Activated T-cell treated with anti-CD3 and anti-CD28 coated beads, Interleukin-2, amount 50 U/mL, for 72 hours (primary cell): ENCODE measurements at regions not wholly inside any gene's neighbourhood (a gene's known extent, or its start where the extent isn't known, plus 50 kb on each side); places are given as distances from the start of the nearest gene placed in this dataset.
"Not testable (repeated sequence)": the region's sequence is repeated elsewhere in the genome, so short reads cannot be mapped to it uniquely, and the experiment has no call there.

ENCODE experiments used
- ATAC-seq, 2 donors: fragments of 150-1000 bp; cut with Tn5 transposase; replicated peaks in 1 of 2; 2 replicates each; pipeline ENCODE4 v1.10.0; 2021; ENCODE audit warnings: moderate library complexity in 2 of 2, mild to moderate bottlenecking in 1 of 2
- DNase-seq, 2 donors: peaks; one replicate each; pipeline ENCODE4 v3.0.0; 2021 to 2022; ENCODE audit warnings: mixed read lengths in 1 of 2
- H3K27ac Mint-ChIP-seq: one replicate; pipeline ENCODE4 v1.8.0; 2022; ENCODE audit warnings: mild to moderate bottlenecking, moderate library complexity, mixed read lengths
- H3K27me3 Mint-ChIP-seq: one replicate; pipeline ENCODE4 v1.8.0; 2022; ENCODE audit warnings: low read depth, mixed read lengths
- H3K36me3 Mint-ChIP-seq, 2 donors: one replicate each; pipeline ENCODE4 v1.8.0; 2022; ENCODE audit warnings: mixed read lengths in 2 of 2, mild to moderate bottlenecking in 1 of 2; ENCODE audit not compliant: insufficient read depth in 2 of 2
- H3K4me1 Mint-ChIP-seq: one replicate; pipeline ENCODE4 v1.8.0; 2022; ENCODE audit warnings: low read depth, mixed read lengths
- H3K4me3 Mint-ChIP-seq, 2 donors: one replicate each; pipeline ENCODE4 v1.8.0; 2022; ENCODE audit warnings: mild to moderate bottlenecking in 2 of 2, mixed read lengths in 2 of 2, moderate library complexity in 2 of 2
- H3K9me3 Mint-ChIP-seq, 2 donors: one replicate each; pipeline ENCODE4 v1.8.0; 2022; ENCODE audit warnings: mixed read lengths in 2 of 2

DNA sequence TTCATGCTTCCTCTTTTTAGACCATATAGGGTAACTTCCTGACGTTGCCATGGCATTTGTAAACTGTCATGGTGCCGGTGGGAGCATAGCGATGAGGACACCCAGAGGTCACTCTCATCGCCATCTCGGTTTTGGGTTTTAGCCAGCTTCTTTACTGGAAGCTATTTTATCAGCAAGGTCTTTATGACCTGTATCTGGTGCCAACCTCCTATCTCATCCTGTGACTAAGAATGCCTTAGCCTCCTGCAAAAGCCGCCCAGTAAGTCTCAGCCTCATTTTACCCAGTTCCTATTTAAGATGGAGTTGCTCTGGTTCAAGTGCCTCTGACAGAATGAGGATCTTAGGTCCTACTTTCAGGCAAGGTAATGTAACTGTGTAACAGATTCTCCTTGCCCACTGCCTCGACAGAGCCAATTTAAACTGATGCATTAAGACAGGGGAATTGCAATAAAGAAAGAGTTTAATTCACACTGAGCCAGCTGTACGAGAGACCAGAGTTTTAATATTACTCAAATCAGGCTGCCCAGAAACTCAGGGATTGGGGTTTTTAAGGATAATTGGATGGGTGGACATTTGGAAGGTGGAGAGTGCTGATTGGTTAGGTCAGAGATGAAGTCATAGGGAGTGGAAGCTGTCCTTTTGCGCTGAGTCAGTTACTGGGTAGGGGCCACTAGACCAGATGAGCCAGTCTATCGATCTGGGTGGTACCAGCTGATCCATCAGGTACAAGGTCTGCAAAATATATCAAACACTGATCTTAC, 59.9 kb upstream of the ATF7IP2 start:
- DNase-seq (no peak), ATAC-seq (no peak)
- Mint-ChIP-seq H3K27ac (no peak overlapping the region), H3K4me3 (no peak overlapping the region), H3K4me1 (peaks cover 21% of the 10 kb centered on the region), H3K27me3 (no peaks in the 10 kb centered on the region), H3K36me3 (peaks cover 4 to 5% of the 10 kb centered on the region in 2 donors), H3K9me3 (peaks cover 4 to 8% of the 10 kb centered on the region in 2 donors)

DNA sequence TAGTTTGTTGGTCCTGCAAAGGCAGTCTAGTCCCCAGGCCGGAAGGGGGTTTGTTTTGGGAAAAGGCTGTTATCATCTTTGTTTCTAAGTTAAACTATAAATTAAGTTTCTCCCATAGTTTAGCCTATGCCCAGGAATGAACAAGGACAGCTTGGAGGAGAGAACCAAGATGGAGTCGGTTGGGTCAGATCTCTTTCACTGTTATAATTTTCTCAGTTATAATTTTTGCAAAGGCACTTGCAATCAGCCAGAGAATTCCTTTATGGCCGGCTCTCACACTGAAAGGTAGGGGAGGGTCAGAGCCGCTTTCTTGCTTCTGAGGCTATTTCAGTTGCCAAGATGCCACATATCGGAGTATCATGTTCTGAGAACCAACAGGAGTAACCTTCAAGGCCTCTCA, 59.2 kb upstream of the ATF7IP2 start:
- peaks cover 4 to 5% of the 10 kb centered on the region in 2 donors for H3K36me3 Mint-ChIP-seq
- H3K4me3 Mint-ChIP-seq: no peak overlapping the region
- H3K27ac Mint-ChIP-seq: no peak overlapping the region
- ATAC-seq (no peak), DNase-seq (no peak)
- peaks cover 4 to 8% of the 10 kb centered on the region in 2 donors for H3K9me3 Mint-ChIP-seq
- no peaks in the 10 kb centered on the region for H3K27me3 Mint-ChIP-seq
- H3K4me1 Mint-ChIP-seq: peaks cover 24% of the 10 kb centered on the region

DNA sequence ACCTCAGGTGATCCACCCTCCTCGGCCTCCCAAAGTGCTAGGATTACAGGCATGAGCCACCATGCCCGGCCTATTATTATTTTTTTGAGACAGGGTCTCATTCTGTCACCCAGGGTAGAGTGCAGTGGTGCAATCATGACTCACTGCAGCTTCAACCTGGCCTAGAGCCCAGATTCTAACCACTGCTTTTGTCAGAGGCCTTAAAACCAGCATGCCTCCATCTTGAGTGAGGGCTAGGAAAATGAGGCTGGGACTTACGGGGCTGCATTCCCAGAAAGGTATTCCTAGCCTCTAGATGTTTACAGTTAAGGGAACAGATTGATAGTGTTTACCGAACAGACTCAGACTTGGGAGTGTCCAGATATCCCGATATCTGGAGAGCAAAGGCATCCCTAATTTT, 57.6 kb upstream of the ATF7IP2 start:
- H3K4me1 Mint-ChIP-seq: peaks cover 37% of the 10 kb centered on the region
- H3K36me3 Mint-ChIP-seq, H3K27me3 Mint-ChIP-seq, H3K9me3 Mint-ChIP-seq, H3K27ac Mint-ChIP-seq, H3K4me3 Mint-ChIP-seq: not testable (repeated sequence)
- peak; percentile 22 to 29 for DNase-seq
- peak; percentile 52 to 69 for ATAC-seq

DNA sequence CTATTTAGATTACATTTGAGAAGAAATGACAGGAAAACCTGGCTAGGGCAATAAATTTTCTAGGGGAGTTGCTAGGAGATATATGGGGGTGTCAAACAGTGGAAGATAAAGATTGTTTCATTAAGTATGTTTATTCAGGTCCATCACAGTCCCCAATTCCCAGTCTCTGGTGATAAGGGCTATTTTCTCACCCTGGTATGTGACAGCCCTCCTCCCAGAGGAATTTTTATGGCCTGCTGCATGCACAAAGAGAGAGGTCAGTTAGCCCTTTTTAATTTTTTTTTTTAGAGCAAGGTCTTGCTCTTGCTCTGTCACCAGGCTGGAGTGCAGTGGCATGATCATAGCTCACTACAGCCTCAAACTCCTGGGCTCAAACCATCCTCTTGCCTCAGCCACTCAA, 53.6 kb upstream of the ATF7IP2 start:
- H3K27me3 Mint-ChIP-seq: no peaks in the 10 kb centered on the region
- H3K27ac Mint-ChIP-seq: no peak overlapping the region
- H3K4me1 Mint-ChIP-seq: peaks cover 43% of the 10 kb centered on the region
- H3K9me3 Mint-ChIP-seq: peaks cover 0 to 4% of the 10 kb centered on the region in 2 donors
- H3K4me3 Mint-ChIP-seq: no peak overlapping the region
- ATAC-seq: no peak
- DNase-seq: no peak
- H3K36me3 Mint-ChIP-seq: peaks cover 4 to 5% of the 10 kb centered on the region in 2 donors

DNA sequence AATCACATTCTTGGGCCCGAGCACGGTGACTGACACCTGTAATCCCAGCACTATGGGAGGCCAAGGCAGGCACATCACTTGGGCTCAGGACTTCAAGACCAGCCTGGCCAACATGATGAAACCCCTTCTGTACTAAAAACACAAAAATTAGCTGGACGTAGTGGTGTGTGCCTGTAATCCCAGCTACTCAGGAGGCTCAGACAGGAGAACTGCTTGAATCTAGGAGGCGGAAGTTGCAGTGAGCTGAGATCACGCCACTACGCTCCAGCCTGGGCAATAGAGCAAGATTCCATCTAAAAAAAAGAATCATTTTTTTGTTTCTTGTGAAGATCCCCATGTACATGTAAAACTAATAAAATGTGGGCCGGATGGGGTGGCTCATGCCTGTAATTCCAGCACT, 53.1 kb upstream of the ATF7IP2 start:
- no peak overlapping the region for H3K27ac Mint-ChIP-seq
- no peak overlapping the region for H3K4me3 Mint-ChIP-seq
- no peak for ATAC-seq
- peaks cover 43% of the 10 kb centered on the region for H3K4me1 Mint-ChIP-seq
- peaks cover 0 to under 1% of the 10 kb centered on the region in 2 donors for H3K9me3 Mint-ChIP-seq
- no peak for DNase-seq
- peaks cover under 1 to 3% of the 10 kb centered on the region in 2 donors for H3K36me3 Mint-ChIP-seq
- no peaks in the 10 kb centered on the region for H3K27me3 Mint-ChIP-seq

DNA sequence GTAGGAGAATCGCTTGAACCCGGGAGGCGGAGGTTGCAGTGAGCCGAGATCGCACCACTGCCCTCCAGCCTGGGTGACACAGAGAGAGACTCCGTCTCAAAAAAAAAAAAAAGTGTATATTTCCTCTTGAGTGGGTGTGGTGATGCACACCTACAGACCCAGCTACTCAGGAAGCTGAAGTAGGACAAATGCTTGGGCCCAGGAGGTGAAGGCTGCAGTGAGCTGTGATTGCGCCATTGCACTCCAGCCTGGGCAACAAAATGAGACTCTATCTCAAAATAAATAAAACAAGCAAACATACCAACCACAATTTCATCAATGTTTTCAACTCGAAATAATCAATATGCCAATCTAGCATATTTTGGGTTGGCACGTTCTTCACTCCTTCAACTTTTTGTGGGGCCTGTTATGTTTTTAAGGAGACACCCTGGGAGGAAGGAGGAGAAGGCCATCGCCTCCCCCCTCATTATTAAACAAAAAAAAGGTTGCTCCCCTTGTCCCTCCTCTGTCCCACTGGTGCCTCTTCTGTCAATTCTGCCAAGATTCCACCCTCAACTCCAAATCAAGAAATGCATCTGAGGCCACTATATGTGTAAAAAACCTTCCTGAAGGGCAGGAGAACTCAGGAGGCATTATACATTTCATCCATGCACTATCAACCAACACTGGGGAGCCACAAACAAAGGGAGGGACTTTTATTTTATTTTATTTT, 52.4 kb upstream of the ATF7IP2 start:
- Mint-ChIP-seq H3K4me3 (no peak overlapping the region), H3K4me1 (peaks cover 39% of the 10 kb centered on the region), H3K36me3 (peaks cover 0 to 2% of the 10 kb centered on the region in 2 donors), H3K9me3 (peaks cover 0 to 1% of the 10 kb centered on the region in 2 donors), H3K27me3 (no peaks in the 10 kb centered on the region), H3K27ac (peak overlapping the region; percentile 22)
- ATAC-seq (peak in 1 of 2 donors; percentile 58), DNase-seq (no peak)

DNA sequence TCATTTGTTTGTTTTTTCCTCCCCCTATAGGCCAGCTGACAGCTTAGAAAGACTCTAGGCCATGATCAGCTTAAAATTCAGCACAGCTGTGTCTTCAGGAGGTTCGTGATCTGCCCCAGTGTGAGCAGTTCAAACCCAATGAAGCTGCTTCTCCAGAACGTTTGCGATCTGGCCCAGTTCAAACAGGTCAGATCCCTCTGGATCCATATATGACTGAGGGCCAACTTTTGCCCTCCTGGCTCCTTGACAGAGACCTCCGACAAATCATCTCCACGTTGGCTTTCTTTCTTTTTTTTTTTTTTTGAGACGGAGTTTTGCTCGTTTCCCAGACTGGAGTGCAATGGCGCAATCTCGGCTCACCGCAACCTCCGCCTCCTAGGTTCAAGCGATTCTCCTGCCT, 50.2 kb upstream of the ATF7IP2 start:
- H3K27ac Mint-ChIP-seq: no peak overlapping the region

More for the DNA sequence above, 50.2 kb upstream of the ATF7IP2 start:
- H3K4me3 Mint-ChIP-seq: no peak overlapping the region
- no peaks in the 10 kb centered on the region for H3K27me3 Mint-ChIP-seq
- H3K36me3 Mint-ChIP-seq: peaks cover 8 to 12% of the 10 kb centered on the region in 2 donors
- DNase-seq (no peak), ATAC-seq (no peak)
- H3K9me3 Mint-ChIP-seq: peaks cover 7 to 10% of the 10 kb centered on the region in 2 donors
- H3K4me1 Mint-ChIP-seq: peaks cover 26% of the 10 kb centered on the region
